GM12873 (cell line): ENCODE measurements at regions not wholly inside any gene's neighbourhood (a gene's known extent, or its start where the extent isn't known, plus 50 kb on each side); places are given as distances from the start of the nearest gene placed in this dataset.

Experiments
- CTCF ChIP-seq: IDR thresholded peaks from 2 replicates; pipeline ENCODE4 v1.5.1; 2012; ENCODE audit warnings: low read depth, mild to moderate bottlenecking, moderate library complexity, low read length, control low read depth; ENCODE audit not compliant: insufficient read depth; ENCODE audit errors: missing control alignments

GRCh38 chr4:79850626-79851025, 222.4 kb downstream of the ANTXR2 start:
- no peak for TF ChIP-seq CTCF

- TF ChIP-seq CTCF = no peak
Measured at GRCh38 chr4:79848329-79848728, 224.7 kb downstream of the ANTXR2 start.

- TF ChIP-seq CTCF = no peak
Measured at GRCh38 chr4:79847411-79847810, 225.6 kb downstream of the ANTXR2 start.

- TF ChIP-seq CTCF = no peak
Measured at GRCh38 chr4:79842162-79842561, 230.9 kb downstream of the ANTXR2 start.

GRCh38 chr4:79833857-79834256, 239.2 kb downstream of the ANTXR2 start:
- TF ChIP-seq CTCF = no peak

- TF ChIP-seq CTCF = no peak
Measured at GRCh38 chr4:79831701-79832514, 241.1 kb downstream of the ANTXR2 start.

- TF ChIP-seq CTCF = no peak
Measured at GRCh38 chr4:79831119-79831528, 241.9 kb downstream of the ANTXR2 start.

GRCh38 chr4:79827283-79827682, 245.7 kb downstream of the ANTXR2 start:
- no peak for TF ChIP-seq CTCF
